ENCODE measurements at regions not wholly inside any gene's neighbourhood (a gene's known extent, or its start where the extent isn't known, plus 50 kb on each side); places are given as distances from the start of the nearest gene placed in this dataset.

- no peak for DNase-seq
These were observed 755.6 kb downstream of the TYW1 start for GRCh38 chr7:67752227-67752626.

- DNase-seq = no peak
These were observed 757.3 kb downstream of the TYW1 start for GRCh38 chr7:67753891-67754290.

GRCh38 chr7:67754651-67755050 lies 758.0 kb downstream of the TYW1 start:
- DNase-seq = no peak

GRCh38 chr7:67758551-67758950 lies 761.9 kb downstream of the TYW1 start:
- no peak for DNase-seq

- DNase-seq = no peak
These were observed 764.3 kb downstream of the TYW1 start for GRCh38 chr7:67760971-67761370.

- DNase-seq = no peak
These were observed 765.9 kb downstream of the TYW1 start for GRCh38 chr7:67762516-67762915.

- no peak for DNase-seq
These were observed 767.7 kb downstream of the TYW1 start for GRCh38 chr7:67764289-67764688.

- DNase-seq = no peak
These were observed 769.0 kb downstream of the TYW1 start for GRCh38 chr7:67765481-67766175.

- no peak for DNase-seq
These were observed 770.3 kb downstream of the TYW1 start for GRCh38 chr7:67766906-67767410.

- peak in 24 of 56 donors; percentile 1 to 45 (median 10) for DNase-seq
These were observed 775.4 kb downstream of the TYW1 start for GRCh38 chr7:67771846-67772605.

- peak in 2 of 56 donors; percentile 0 for DNase-seq
These were observed 776.4 kb downstream of the TYW1 start for GRCh38 chr7:67773081-67773480.

- DNase-seq = no peak
These were observed 780.5 kb downstream of the TYW1 start for GRCh38 chr7:67777119-67777518.

GRCh38 chr7:67781841-67782240 lies 785.2 kb downstream of the TYW1 start:
- DNase-seq = peak in 1 of 56 donors; percentile 28

- DNase-seq = no peak
These were observed 789.4 kb downstream of the TYW1 start for GRCh38 chr7:67786021-67786420.

GRCh38 chr7:67788669-67789068 lies 792.0 kb downstream of the TYW1 start:
- DNase-seq = peak in 19 of 56 donors; percentile 1 to 42 (median 11)

GRCh38 chr7:67791918-67792317 lies 795.3 kb downstream of the TYW1 start:
- no peak for DNase-seq

GRCh38 chr7:67794544-67794943 lies 797.9 kb downstream of the TYW1 start:
- no peak for DNase-seq

GRCh38 chr7:67803789-67804188 lies 807.2 kb downstream of the TYW1 start:
- DNase-seq = no peak

- no peak for DNase-seq
These were observed 809.4 kb downstream of the TYW1 start for GRCh38 chr7:67805921-67806471.

GRCh38 chr7:67807826-67808225 lies 811.2 kb downstream of the TYW1 start:
- DNase-seq = no peak

GRCh38 chr7:67809586-67809985 lies 813.0 kb downstream of the TYW1 start:
- no peak for DNase-seq

- DNase-seq = no peak
These were observed 817.1 kb downstream of the TYW1 start for GRCh38 chr7:67813621-67814292.

Measured in amygdala (tissue), 56 donors.